HEK293T (cell line): ENCODE measurements at regions not wholly inside any gene's neighbourhood (a gene's known extent, or its start where the extent isn't known, plus 50 kb on each side); places are given as distances from the start of the nearest gene placed in this dataset.

Source experiments
- CTCF ChIA-PET: fragments of 350-600 bp; formaldehyde crosslinking; extraction: SDS; loops from one replicate; lab custom pipeline; 2021; ENCODE audit warnings: antibody characterized with exemption, inconsistent platforms; lab: Yijun Ruan, JAX
- POLR2A ChIA-PET: fragments of 350-600 bp; formaldehyde crosslinking; extraction: SDS; loops from one replicate; lab custom pipeline; 2020; ENCODE audit warnings: antibody characterized with exemption, inconsistent platforms; lab: Yijun Ruan, JAX
- DNase-seq: peaks from one replicate; pipeline ENCODE4 v3.0.0; 2012; ENCODE audit warnings: mixed read lengths; ENCODE audit errors: extremely low spot score
- ARNT ChIP-seq: fragments of 450-650 bp; IDR thresholded peaks from 2 replicates; pipeline ENCODE4 v1.6.1; 2017; ENCODE audit warnings: mild to moderate bottlenecking
- BHLHE40 ChIP-seq: fragments of 450-650 bp; IDR thresholded peaks from 2 replicates; pipeline ENCODE4 v1.6.1; 2016; ENCODE audit warnings: mild to moderate bottlenecking, moderate library complexity, borderline replicate concordance
- CTBP1 ChIP-seq: fragments of 450-650 bp; IDR thresholded peaks from 2 replicates; pipeline ENCODE4 v1.6.1; 2016; ENCODE audit warnings: borderline replicate concordance
- ELF4 ChIP-seq: fragments of 450-650 bp; IDR thresholded peaks from 2 replicates; pipeline ENCODE4 v1.6.1; 2017; ENCODE audit warnings: antibody characterized with exemption
- FOXA1 ChIP-seq: fragments of 450-650 bp; IDR thresholded peaks from 2 replicates; pipeline ENCODE4 v1.6.1; 2016; ENCODE audit warnings: mild to moderate bottlenecking
- FOXK2 ChIP-seq: fragments of 450-650 bp; IDR thresholded peaks from 2 replicates; pipeline ENCODE4 v1.6.1; 2016; ENCODE audit warnings: mild to moderate bottlenecking
- FOXM1 ChIP-seq: fragments of 450-650 bp; IDR thresholded peaks from 2 replicates; pipeline ENCODE4 v1.6.1; 2017; ENCODE audit warnings: mild to moderate bottlenecking, borderline replicate concordance
- HDGF ChIP-seq: fragments of 450-650 bp; IDR thresholded peaks from 2 replicates; pipeline ENCODE4 v1.6.1; 2017; ENCODE audit warnings: antibody characterized with exemption, borderline replicate concordance
- L3MBTL2 ChIP-seq: fragments of 450-650 bp; conservative IDR thresholded peaks from 2 replicates; pipeline ENCODE4 v1.6.1; 2016; ENCODE audit warnings: mild to moderate bottlenecking
- LEF1 ChIP-seq: fragments of 450-650 bp; IDR thresholded peaks from 2 replicates; pipeline ENCODE4 v1.6.1; 2017; ENCODE audit warnings: mild to moderate bottlenecking, borderline replicate concordance
- NFRKB ChIP-seq: fragments of 450-650 bp; IDR thresholded peaks from 2 replicates; pipeline ENCODE4 v1.6.1; 2016; ENCODE audit warnings: mild to moderate bottlenecking, moderate library complexity
- PKNOX1 ChIP-seq: fragments of 450-650 bp; IDR thresholded peaks from 2 replicates; pipeline ENCODE4 v1.6.1; 2016
- SP1 ChIP-seq: fragments of 450-650 bp; IDR thresholded peaks from 2 replicates; pipeline ENCODE4 v1.6.1; 2017
- SUZ12 ChIP-seq: fragments of 450-650 bp; IDR thresholded peaks from 2 replicates; pipeline ENCODE4 v1.6.1; 2016; ENCODE audit warnings: mild to moderate bottlenecking
- TARDBP ChIP-seq: fragments of 450-650 bp; IDR thresholded peaks from 2 replicates; pipeline ENCODE4 v1.6.1; 2016
- ZNF384 ChIP-seq: fragments of 450-650 bp; IDR thresholded peaks from 2 replicates; pipeline ENCODE4 v1.6.1; 2016

- POLR2A ChIA-PET: interaction anchor here (0.6 kb wide), 1 partner anchor 37 kb away, joined by 3 read pairs; no protein-coding TSS in a partner anchor
- no peak for TF ChIP-seq SUZ12
- TF ChIP-seq TARDBP: no peak
- no peak for TF ChIP-seq FOXK2
- no peak for TF ChIP-seq NFRKB
- no peak for TF ChIP-seq ELF4
- TF ChIP-seq ZNF384: no peak
- no peak for TF ChIP-seq SP1
- TF ChIP-seq HDGF: no peak
- no peak for TF ChIP-seq PKNOX1
- TF ChIP-seq FOXA1: no peak
- TF ChIP-seq FOXM1: no peak
- TF ChIP-seq LEF1: no peak
- DNase-seq: no peak
- CTCF ChIA-PET: interaction anchor here (0.8 kb wide), 1 partner anchor 13 kb away, joined by 3 read pairs; no protein-coding TSS in a partner anchor
Measured at GRCh38 chr9:107557236-107557990, 67.8 kb upstream of the KLF4 start.

- CTCF ChIA-PET: no interaction called here
- POLR2A ChIA-PET: no interaction called here
- no peak for DNase-seq
- TF ChIP-seq ZNF384 (no peak), L3MBTL2 (no peak), ARNT (no peak), CTBP1 (no peak), TARDBP (no peak), FOXK2 (no peak), FOXA1 (no peak), LEF1 (no peak), BHLHE40 (no peak), FOXM1 (no peak), SP1 (no peak), HDGF (no peak), SUZ12 (no peak), PKNOX1 (no peak), ELF4 (no peak), NFRKB (no peak)
Measured at GRCh38 chr9:107554636-107555035, 65.1 kb upstream of the KLF4 start.

GRCh38 chr9:107548298-107549142, 59.0 kb upstream of the KLF4 start:
- no peak for DNase-seq
- TF ChIP-seq NFRKB: no peak
- no peak for TF ChIP-seq PKNOX1
- TF ChIP-seq L3MBTL2: no peak
- no peak for TF ChIP-seq SP1
- no peak for TF ChIP-seq TARDBP
- TF ChIP-seq ZNF384: no peak
- TF ChIP-seq CTBP1: no peak
- no peak for TF ChIP-seq ARNT
- TF ChIP-seq FOXA1: no peak
- no peak for TF ChIP-seq FOXK2
- TF ChIP-seq SUZ12: no peak
- no peak for TF ChIP-seq HDGF
- TF ChIP-seq FOXM1: no peak
- TF ChIP-seq LEF1: no peak
- no peak for TF ChIP-seq BHLHE40
- no peak for TF ChIP-seq ELF4
- ChIA-PET POLR2A (interaction anchor here (0.9 kb wide), 1 partner anchor 59 kb away, joined by 3 read pairs; the partner anchor contains the start of gene KLF4), CTCF (no interaction called here)

GRCh38 chr9:107547772-107548297, 58.3 kb upstream of the KLF4 start:
- CTCF ChIA-PET: no interaction called here
- POLR2A ChIA-PET: no interaction called here
- no peak for DNase-seq
- TF ChIP-seq HDGF (no peak), LEF1 (no peak), FOXM1 (no peak), PKNOX1 (no peak), ELF4 (no peak), NFRKB (no peak), CTBP1 (no peak), FOXA1 (no peak), ZNF384 (no peak)

- CTCF ChIA-PET: no interaction called here
- TF ChIP-seq SUZ12 (no peak), FOXA1 (no peak), ARNT (no peak), CTBP1 (no peak), L3MBTL2 (no peak), FOXM1 (no peak), PKNOX1 (no peak), HDGF (no peak), BHLHE40 (no peak), ELF4 (no peak)
- no peak for DNase-seq
- POLR2A ChIA-PET: no interaction called here
Measured at GRCh38 chr9:107547303-107547702, 57.7 kb upstream of the KLF4 start.
